ENCODE measurements at regions not wholly inside any gene's neighbourhood (a gene's known extent, or its start where the extent isn't known, plus 50 kb on each side); places are given as distances from the start of the nearest gene placed in this dataset.

GRCh38 chr15:87502173-87502572 lies 754.4 kb downstream of the NTRK3 start:
- TF ChIP-seq CTCF (conservative IDR thresholded peaks at IDR 0.05 in 1 of 2, IDR thresholded peaks at IDR 0.05 in 1 of 2; ENCODE audit: low read depth in 1 of 2, low read length in 2 of 2) (no peak), EZH2 (IDR thresholded peaks at IDR 0.05; ENCODE audit: low read length, missing control alignments) (no peak)
